ENCODE measurements at regions not wholly inside any gene's neighbourhood (a gene's known extent, or its start where the extent isn't known, plus 50 kb on each side); places are given as distances from the start of the nearest gene placed in this dataset.
"Not testable (repeated sequence)": the region's sequence is repeated elsewhere in the genome, so short reads cannot be mapped to it uniquely, and the experiment has no call there.

DNA sequence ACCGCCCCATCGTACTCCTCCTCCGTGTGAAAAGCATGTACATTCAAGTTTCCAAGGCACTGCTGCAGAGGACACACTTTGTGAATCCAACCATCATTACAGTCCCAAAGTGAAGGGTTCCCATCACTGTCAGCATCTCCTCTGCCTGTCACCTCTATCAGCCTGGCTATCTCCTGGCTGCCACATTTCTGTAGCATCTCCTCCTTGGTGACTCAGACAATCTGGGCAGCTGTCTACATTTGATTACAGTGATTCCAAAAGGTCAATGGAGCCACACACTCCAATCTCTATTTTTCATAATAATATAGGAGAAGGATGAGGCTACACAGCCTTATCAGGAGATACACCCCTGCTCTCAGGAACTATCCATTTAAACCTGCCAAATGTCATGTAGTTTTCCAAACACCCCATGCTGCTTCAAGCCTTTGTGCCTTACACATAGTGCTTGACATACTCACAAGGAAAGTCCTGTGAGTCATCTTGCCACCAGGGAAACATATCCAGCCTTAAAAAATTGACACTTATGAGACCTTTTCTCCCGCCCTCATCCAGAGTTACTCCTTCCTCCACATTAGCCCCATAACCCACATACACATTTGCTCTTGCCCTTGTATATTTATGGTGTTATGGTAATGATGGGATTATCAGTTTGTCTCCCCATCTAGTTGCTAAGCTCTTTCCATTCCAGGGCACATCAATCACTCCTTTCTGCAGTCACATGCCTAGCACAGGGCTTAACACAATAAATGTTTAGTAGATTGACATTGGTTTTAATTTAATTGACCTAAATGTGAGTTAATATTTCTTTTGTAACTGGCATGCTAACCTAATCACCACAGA lies 250.1 kb upstream of the CDH5 start:
- DNase-seq (ENCODE audit: low read depth in 3 of 3, low spot score in 1 of 3): no peak

DNA sequence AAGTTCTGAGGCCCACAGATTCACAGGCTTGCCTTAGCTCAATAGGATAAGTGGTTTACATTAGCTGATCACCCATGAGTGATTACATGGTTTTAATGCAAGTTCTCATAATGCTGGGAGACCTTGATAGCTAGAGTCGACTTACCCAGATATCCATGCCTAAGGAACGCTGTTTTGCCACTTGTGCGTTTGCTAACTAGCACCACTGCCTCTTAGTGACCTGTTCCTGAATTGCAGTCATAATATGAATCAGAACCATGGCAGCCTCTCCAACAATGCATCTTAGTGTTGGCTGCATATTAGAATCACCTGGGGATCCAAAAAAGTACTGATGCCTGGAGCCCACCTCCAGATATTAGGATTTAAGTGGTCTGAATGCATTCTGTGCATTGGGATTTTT lies 251.1 kb upstream of the CDH5 start:
- no peak for DNase-seq (ENCODE audit: low read depth in 3 of 3, low spot score in 1 of 3)

DNA sequence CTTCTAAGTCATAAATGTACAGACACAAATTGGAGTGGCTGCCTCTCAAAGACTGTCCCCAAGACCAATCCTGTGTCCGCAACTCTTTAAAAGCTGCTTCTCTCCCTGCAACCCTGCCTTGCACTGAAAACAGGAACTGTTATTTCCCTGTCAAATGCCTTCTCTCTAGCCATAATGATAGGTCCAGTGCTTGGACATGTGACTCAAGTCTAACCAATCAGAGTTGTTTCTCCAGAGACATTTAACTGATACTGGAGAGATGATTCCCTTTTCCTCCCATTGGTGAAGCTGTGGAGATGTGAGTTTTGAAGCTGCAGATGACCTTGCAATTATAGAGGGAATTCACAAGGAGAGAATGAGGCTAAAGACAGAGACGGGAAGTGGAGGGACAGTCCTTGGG lies 253.3 kb upstream of the CDH5 start:
- DNase-seq (ENCODE audit: low read depth in 3 of 3, low spot score in 1 of 3): no peak

DNA sequence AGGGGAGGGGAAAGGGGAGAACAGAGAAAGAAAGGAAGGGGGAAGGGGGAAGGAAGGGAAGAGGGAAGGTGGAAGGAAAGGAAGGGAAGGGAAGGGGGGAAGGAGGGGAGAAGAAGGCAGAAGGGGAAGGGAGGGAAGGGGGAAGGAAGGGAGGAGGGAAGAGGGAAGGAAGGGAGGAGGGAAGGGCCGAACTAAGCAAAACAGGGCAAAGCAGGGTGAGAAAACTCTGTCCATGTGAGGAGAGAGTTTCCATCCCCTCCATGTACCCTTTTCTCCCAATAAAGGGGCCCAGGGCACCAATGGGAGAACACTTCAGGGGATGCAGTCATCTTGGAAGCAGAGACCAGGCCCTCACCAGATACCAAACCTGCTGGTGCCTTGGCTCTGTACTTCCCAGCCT lies 256.8 kb upstream of the CDH5 start:
- no peak for DNase-seq (ENCODE audit: low read depth in 3 of 3, low spot score in 1 of 3)

DNA sequence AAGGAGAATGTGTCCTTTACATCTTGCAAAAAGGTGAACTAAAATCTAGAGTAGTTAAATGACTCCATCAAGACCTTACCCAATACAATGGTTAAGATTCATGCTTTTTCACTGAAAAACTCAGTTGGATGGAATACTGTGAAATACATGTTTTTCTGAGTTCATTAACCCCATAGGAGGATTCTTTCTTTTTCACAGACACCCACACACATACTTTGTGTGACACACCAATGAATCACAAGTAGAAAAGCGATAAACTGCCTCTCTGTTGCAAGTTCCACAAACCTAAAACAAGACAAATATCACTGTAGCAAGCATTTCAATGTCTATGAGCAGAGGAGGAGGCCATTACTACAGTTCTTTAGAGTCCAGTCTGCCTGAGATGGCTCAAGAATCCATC lies 258.8 kb upstream of the CDH5 start:
- no peak for DNase-seq (ENCODE audit: low read depth in 3 of 3, low spot score in 1 of 3)

DNA sequence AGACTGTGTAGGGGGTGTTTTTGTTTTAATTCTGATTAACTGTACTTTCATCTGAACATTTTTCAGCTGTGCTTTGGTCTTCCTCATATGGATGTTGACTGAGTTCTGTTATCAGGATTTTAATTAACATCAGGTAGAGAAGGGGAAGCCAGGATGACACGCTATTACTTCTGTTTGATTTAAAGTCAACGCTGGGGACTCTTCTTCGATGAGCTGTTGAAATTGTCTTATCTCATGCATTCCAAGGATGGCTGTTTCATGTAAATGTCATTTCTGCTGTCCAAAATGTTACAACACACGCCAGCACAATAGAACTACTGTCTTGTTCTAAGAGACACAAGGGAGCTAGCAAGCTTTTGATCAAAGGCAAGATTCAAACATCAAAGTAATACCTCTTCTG lies 263.3 kb upstream of the CDH5 start:
- DNase-seq (ENCODE audit: low read depth in 3 of 3, low spot score in 1 of 3): no peak

DNA sequence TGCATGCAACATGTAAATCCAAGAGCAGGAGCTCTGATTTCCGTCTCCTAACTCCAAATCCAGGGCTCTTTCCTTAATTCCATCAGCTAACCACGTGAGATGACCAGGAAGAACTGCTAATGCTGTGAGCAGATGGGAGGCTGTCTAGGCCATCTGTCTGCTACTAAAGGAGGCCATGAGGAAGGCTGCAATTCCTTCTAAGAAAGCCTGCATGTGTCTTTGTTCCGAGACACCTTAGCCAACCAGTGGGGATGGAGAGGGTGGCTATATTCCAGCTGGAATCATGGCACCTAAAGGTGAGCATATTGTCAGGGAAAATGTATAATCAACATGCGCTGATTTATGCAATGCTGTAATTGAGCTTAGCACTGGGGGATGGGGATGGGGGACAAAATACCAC lies 267.2 kb upstream of the CDH5 start:
- no peak for DNase-seq (ENCODE audit: low read depth in 3 of 3, low spot score in 1 of 3)

DNA sequence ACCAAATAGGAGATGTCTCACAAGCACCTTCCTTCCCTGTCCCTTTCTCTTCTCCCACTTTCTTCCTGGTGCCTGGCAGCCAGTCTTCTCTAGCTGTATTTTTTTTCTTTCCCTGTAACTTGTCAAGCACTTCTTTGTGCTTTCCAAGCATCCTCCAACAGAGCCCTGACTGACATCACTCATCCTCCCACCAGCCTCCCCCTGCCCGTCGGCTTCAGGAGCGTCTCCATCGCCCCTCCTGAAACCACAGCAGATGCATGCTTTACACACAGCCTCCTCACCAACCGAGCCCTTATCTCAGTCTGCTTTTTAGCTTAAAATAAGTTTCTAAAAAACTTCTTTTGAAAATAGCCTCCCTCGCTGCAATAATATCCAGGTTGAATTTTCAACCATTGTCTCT lies 268.7 kb upstream of the CDH5 start:
- no peak for DNase-seq (ENCODE audit: low read depth in 3 of 3, low spot score in 1 of 3)

DNA sequence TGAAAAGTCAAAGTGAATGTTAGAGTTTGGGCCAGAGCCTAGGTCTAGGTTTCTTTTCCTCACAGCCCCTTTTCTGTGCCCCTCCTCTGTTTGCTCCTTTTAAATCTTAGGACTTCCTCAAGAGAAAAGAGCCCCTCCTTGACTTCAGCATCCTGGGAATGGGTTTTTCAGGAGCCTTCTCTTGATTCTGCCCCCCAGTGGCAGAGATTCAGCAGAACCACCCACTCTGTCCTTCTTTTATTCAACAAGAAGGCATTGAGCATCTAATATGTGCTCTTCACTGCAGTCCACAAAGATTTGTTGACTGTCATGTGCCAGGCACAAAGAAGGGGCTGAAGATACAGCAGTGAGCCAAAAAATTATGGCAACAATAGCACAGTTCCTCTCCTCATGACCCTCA lies 270.8 kb upstream of the CDH5 start:
- DNase-seq (ENCODE audit: low read depth in 3 of 3, low spot score in 1 of 3): no peak

DNA sequence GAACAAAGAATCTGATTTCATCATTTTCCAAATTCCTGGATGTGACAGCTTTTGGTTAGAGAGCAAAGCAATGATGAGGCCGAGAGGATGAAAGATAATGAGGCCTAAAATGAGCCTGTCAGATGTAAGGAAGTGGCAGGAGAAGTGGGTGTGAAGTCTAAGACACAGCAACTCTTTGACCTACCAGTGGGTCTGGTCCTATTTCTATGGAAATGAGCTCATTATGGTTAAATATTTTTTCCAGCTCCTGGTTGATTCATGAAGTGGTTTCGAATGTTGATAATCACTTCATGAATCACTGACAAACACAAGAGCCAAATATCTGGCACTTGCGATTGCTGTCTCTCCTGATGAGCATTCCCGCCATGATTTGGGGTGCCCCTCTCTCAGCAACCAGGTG lies 273.3 kb upstream of the CDH5 start:
- DNase-seq (ENCODE audit: low read depth in 3 of 3, low spot score in 1 of 3): no peak

DNA sequence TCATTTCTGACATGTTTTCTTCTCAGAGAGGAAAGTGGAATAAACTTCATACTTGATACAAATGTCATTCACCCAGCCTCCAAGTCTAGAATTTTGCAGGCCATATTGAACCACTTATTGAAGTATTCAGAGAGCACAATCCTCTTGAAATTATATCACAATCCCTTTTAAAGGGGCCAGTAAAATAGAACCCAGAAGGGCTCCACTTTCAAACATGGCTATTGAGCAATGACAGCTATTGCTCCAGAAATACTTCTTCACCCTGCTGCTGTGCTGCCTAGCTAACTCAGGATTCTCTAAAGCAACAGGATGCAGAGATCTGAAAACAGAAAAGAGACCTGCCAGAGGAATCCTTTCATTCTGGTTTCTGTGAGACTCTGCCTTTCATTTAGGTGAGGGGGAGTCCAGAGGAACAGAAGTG lies 275.0 kb upstream of the CDH5 start:
- no peak for DNase-seq (ENCODE audit: low read depth in 3 of 3, low spot score in 1 of 3)

DNA sequence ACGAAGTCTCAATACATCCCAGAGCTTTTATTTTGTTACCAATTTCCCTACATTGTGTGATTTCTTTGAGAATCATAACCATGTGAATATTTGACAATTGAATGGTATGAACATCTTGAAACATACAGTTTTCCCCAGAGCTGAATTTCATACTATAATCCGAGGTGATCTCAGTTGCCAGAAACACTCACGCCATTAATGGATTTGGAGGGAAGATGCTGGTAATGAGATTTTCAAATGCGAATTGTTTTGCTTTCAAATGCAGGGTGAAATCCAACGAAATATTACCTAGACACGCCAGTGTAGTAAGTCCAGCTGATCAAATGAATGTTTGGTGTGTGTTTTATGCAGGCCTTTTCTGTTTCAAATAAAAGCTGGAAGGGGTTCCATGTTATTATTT lies 277.8 kb upstream of the CDH5 start:
- no peak for DNase-seq (ENCODE audit: low read depth in 3 of 3, low spot score in 1 of 3)

DNA sequence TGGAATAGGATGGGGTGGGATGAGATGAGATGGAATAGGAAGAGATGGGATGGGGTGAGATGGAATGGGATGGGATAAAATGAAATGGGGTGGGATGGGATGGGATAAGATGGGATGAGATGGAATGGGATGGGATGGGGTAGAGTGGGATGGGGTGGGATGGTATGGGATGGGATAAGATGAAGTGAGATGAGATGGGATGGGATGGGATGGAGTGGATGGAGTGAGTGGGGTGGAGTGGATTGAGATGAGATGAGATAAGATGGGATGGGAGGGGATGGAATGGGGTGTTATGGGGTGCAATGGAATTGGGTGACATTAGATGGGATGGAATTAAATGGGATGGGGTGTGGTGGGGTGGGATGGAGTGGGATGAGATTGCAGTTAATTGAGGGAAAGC lies 279.2 kb upstream of the CDH5 start:
- DNase-seq (ENCODE audit: low read depth in 3 of 3, low spot score in 1 of 3): no peak

DNA sequence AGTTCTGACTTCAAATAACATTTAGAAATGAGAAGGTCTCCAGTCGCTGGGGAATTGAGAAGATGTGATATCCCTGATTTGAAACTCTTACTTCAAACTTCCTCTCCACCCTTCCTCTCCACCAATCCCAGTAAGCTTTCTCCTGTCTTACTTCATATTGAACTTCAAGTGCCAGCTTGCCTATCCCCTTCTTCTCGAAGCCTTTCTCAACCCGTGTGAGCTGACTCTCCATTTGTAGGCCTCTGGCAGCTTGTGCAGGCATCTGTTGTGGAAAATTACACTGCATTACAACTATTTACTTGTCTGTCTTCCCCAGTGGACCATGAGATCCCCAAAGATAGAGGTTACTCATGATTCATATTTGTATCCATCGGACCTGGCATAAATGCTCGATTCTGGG lies 280.8 kb upstream of the CDH5 start:
- DNase-seq (ENCODE audit: low read depth in 3 of 3, low spot score in 1 of 3): no peak

DNA sequence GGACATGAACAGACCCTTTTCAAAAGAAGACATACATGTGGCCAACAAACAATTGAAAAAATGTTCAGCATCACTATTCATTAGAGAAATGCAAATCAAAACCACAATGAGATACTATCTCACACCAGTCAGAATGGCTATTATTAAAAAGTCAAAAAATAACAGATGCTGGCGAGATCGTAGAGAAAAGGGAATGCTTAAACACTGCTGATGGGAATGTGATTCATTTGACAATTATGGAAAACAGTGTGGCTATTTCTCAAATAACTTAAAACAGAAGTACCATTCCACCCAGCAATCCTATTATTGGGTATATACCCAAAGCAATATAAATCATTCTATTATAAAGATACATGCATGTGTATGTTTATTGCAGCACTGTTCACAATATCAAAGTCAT lies 281.8 kb upstream of the CDH5 start:
- DNase-seq (ENCODE audit: low read depth in 3 of 3, low spot score in 1 of 3): not testable (repeated sequence)

DNA sequence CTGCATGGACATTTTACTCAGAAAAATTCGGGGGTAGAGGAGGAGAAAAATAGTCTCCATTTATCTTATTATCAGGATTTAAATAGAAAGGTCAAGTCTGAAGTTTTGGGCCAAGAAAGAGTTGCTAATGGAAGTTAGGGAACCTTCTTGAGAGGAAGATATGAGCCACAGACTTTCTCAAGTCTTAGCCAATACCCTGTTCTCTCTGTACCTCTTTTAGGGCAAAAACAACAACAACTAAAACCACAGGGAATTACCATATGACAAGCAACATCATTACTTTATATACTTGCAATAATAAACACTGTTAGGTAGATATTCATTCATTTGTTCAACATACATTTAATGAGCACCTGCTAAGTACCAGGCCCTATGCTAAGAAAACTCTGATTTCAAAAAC lies 282.2 kb upstream of the CDH5 start:
- no peak for DNase-seq (ENCODE audit: low read depth in 3 of 3, low spot score in 1 of 3)

DNA sequence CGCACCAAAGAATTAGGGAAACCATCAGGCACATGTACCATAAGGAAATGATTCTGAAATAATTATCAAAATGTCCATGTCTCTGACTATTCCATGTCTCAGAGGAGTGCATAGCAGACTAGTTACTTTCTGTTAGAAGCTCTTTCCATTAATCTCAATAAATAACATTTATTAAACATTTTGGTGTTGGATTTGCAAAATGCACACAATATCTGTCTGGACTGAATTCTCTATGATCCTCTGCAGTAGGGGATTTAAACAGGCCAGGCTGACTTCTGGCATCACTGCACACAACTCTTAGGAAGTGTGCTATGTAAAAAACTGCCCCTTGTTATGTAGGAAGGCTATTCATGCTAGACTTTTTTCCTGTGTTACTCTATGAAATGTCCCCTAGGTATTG lies 283.3 kb upstream of the CDH5 start:
- no peak for DNase-seq (ENCODE audit: low read depth in 3 of 3, low spot score in 1 of 3)

DNA sequence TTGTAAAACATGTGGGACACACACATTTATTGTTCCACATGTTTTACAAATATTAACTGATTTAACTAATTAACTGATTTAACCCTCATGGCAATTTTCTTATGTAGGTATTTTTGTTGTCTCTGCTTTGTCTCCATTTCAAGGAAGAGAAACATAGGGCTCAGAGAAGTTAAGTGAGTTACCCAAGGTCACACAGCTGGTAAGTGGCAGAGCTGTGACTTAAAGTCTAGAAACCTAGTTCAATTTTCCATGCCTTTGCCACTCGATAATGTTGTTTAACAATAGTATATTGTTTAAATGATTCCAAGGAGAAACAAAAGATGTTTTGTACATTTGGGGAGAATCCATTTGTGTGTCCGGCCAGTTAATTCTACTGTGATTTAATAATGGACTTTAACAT lies 284.1 kb upstream of the CDH5 start:
- no peak for DNase-seq (ENCODE audit: low read depth in 3 of 3, low spot score in 1 of 3)

DNA sequence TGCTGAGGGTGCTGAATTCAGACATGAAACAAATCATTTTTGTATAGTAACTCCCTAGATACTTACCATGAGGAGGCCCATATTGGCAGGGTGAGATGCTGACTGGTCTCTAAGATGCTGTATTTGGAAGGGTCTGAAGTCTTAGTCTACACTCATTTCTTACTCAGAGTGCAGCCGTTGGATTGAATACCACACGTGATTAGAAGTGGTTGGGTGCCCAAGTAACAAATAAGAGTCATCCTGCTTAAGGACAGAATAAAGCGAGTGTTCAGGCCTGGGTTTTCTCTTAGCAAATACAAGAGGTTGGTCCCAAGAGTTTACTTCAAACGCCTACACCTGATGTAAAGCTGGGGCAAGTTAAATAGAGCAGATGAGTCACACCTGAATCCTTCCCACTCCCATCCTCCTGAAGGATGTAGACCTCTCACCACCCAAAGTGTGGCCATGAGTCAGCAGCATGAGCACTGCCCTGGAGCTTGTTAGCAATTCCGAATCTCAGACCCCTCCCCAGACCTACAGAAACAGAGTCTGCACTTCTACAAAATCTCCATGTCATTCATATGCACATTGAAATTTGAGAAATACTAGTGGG lies 284.6 kb upstream of the CDH5 start:
- no peak for DNase-seq (ENCODE audit: low read depth in 3 of 3, low spot score in 1 of 3)

DNA sequence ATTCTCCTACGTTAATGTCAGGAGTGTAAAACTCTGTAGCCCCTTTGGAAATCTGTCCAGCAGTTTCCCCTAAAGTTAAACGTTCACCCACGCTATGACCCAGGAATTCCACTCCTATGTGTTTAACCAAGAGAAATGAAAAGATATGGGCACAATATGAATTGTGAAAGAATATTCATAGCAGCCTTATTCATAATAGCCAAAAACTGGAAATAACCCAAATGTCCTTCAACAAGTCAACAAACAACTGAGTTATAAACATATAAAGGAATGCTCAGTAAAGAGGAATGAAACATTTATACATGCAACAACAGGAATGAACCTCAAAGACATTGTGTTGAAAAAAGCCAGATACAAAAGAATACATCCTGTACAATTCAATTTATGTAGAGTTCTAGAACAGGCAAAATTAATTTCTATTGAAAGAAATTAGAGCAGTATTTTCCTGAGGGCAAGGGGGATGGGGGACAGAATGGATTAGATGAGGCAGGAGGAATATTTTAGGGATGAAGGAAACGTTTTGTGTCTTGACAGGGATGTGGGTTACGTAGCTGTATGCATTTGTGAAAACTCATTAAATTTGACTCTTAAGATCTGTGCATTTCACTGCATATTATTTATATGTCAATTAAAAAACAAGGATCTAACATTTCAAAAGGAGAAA lies 286.7 kb upstream of the CDH5 start:
- DNase-seq (ENCODE audit: low read depth in 3 of 3, low spot score in 1 of 3): no peak

DNA sequence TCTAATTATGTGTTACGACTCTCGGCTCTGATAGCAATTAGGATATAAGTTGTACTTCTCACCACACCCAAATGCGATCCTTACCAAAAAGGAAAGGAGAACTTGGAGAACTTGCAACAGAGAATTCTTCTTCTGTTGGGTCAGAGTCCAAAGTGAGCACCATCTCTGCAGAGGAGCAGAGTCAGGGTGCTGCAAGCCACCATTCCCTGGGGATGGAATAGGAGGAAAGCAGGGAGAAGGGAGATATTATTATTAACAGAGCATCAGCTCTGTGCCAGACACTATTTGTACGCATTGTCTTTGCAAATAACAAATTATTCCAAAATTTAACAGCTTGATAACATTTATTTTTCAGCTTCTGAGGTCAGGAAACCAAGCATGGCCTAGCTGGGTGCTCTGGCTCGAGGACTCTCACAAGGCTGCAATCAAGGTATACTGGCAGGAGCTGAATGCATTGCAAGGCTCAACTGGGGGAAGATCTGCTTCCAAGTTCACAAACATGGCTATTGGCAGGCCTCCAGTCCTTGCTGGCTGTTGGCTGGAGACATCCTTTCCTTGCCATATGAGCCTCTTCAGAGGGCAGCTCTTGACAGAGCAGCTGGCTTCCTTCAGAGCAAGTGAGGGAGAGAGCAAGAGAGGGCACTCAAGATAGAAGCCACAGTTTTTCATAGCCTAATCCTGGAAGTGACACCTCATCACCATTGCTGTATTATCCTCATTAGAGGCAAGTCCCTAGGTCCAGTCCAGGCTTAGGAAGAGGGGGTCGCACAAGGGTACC lies 296.2 kb upstream of the CDH5 start:
- no peak for DNase-seq (ENCODE audit: low read depth in 3 of 3, low spot score in 1 of 3)

DNA sequence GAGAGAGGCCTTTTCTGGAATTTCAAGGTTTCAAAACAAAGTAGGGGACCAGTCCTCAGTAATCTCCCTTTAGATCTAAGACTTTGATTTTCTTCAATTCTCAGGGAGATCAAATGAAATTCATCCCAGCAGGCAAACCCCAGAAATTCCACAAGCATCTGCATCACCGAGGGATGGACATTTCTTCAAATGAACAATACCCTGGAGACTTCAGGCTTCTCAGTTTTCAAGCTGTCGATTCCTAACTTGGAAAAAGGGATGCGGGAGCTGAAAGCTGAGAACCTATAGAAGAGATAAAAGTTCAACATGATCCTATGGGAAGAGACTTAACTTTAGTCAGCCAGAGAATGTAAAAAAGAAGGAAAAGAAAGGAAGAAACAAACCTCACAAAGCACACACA lies 296.9 kb upstream of the CDH5 start:
- no peak for DNase-seq (ENCODE audit: low read depth in 3 of 3, low spot score in 1 of 3)
